ENCODE measurements at regions not wholly inside any gene's neighbourhood (a gene's known extent, or its start where the extent isn't known, plus 50 kb on each side); places are given as distances from the start of the nearest gene placed in this dataset.

- no peak overlapping the region for H3K4me3 ChIP-seq (ENCODE audit: low read depth in 1 of 2, low read length in 2 of 2)
- WGBS, 2 donors = 92 to 94% methylated on average over 2 of the region's 2 CpGs
These were observed 86.1 kb upstream of the ZBED5 start for GRCh38 chr11:10943968-10944367.

GRCh38 chr11:10942620-10943019 is 84.8 kb upstream of the ZBED5 start:
- Histone ChIP-seq H3K4me3 (ENCODE audit: low read depth in 1 of 2, low read length in 2 of 2) (no peak overlapping the region), H3K9me3 (ENCODE audit: control insufficient read depth in 2 of 2, insufficient read depth in 1 of 2, low read depth in 1 of 2, low read length in 1 of 2) (no peaks in the 10 kb centered on the region), H3K36me3 (ENCODE audit: control insufficient read depth in 2 of 2, insufficient read depth in 2 of 2, low read length in 1 of 2) (no peaks in the 10 kb centered on the region), H3K27me3 (ENCODE audit: control insufficient read depth in 1 of 2, insufficient read depth in 2 of 2, low read length in 2 of 2) (no peaks in the 10 kb centered on the region), H3K4me1 (ENCODE audit: control insufficient read depth in 2 of 2, insufficient read depth in 2 of 2, low read length in 1 of 2) (no peaks in the 10 kb centered on the region), H3K27ac (ENCODE audit: low read depth in 2 of 2, low read length in 1 of 2) (no peak overlapping the region)
- WGBS, 2 donors = 75 to 83% methylated on average over 3 of the region's 3 CpGs

More at GRCh38 chr11:10943968-10944367, 86.1 kb upstream of the ZBED5 start:
- H3K27me3 ChIP-seq (ENCODE audit: control insufficient read depth in 1 of 2, insufficient read depth in 2 of 2, low read length in 2 of 2) = no peaks in the 10 kb centered on the region
- H3K4me1 ChIP-seq (ENCODE audit: control insufficient read depth in 2 of 2, insufficient read depth in 2 of 2, low read length in 1 of 2) = no peaks in the 10 kb centered on the region
- no peak overlapping the region for H3K27ac ChIP-seq (ENCODE audit: low read depth in 2 of 2, low read length in 1 of 2)
- no peaks in the 10 kb centered on the region for H3K36me3 ChIP-seq (ENCODE audit: control insufficient read depth in 2 of 2, insufficient read depth in 2 of 2, low read length in 1 of 2)
- no peaks in the 10 kb centered on the region for H3K9me3 ChIP-seq (ENCODE audit: control insufficient read depth in 2 of 2, insufficient read depth in 1 of 2, low read depth in 1 of 2, low read length in 1 of 2)

- Histone ChIP-seq H3K36me3 (ENCODE audit: control insufficient read depth in 2 of 2, insufficient read depth in 2 of 2, low read length in 1 of 2) (no peaks in the 10 kb centered on the region), H3K27ac (ENCODE audit: low read depth in 2 of 2, low read length in 1 of 2) (no peak overlapping the region), H3K27me3 (ENCODE audit: control insufficient read depth in 1 of 2, insufficient read depth in 2 of 2, low read length in 2 of 2) (no peaks in the 10 kb centered on the region), H3K4me3 (ENCODE audit: low read depth in 1 of 2, low read length in 2 of 2) (no peak overlapping the region), H3K4me1 (ENCODE audit: control insufficient read depth in 2 of 2, insufficient read depth in 2 of 2, low read length in 1 of 2) (no peaks in the 10 kb centered on the region), H3K9me3 (ENCODE audit: control insufficient read depth in 2 of 2, insufficient read depth in 1 of 2, low read depth in 1 of 2, low read length in 1 of 2) (no peaks in the 10 kb centered on the region)
- 72 to 73% methylated on average over 1 of the region's 1 CpG for WGBS, 2 donors
These were observed 84.0 kb upstream of the ZBED5 start for GRCh38 chr11:10941871-10942270.

GRCh38 chr11:10941414-10941813 is 83.6 kb upstream of the ZBED5 start:
- H3K4me1 ChIP-seq (ENCODE audit: control insufficient read depth in 2 of 2, insufficient read depth in 2 of 2, low read length in 1 of 2) = no peaks in the 10 kb centered on the region
- H3K36me3 ChIP-seq (ENCODE audit: control insufficient read depth in 2 of 2, insufficient read depth in 2 of 2, low read length in 1 of 2) = no peaks in the 10 kb centered on the region
- H3K27ac ChIP-seq (ENCODE audit: low read depth in 2 of 2, low read length in 1 of 2) = peak overlapping the region in 1 of 2 donors; percentile 7
- H3K4me3 ChIP-seq (ENCODE audit: low read depth in 1 of 2, low read length in 2 of 2) = no peak overlapping the region
- 29 to 37% methylated on average over 1 of the region's 1 CpG for WGBS, 2 donors
- H3K27me3 ChIP-seq (ENCODE audit: control insufficient read depth in 1 of 2, insufficient read depth in 2 of 2, low read length in 2 of 2) = no peaks in the 10 kb centered on the region
- no peaks in the 10 kb centered on the region for H3K9me3 ChIP-seq (ENCODE audit: control insufficient read depth in 2 of 2, insufficient read depth in 1 of 2, low read depth in 1 of 2, low read length in 1 of 2)

GRCh38 chr11:10938650-10939387 is 81.0 kb upstream of the ZBED5 start:
- no peak overlapping the region for H3K27ac ChIP-seq (ENCODE audit: low read depth in 2 of 2, low read length in 1 of 2)
- H3K27me3 ChIP-seq (ENCODE audit: control insufficient read depth in 1 of 2, insufficient read depth in 2 of 2, low read length in 2 of 2) = no peaks in the 10 kb centered on the region
- H3K36me3 ChIP-seq (ENCODE audit: control insufficient read depth in 2 of 2, insufficient read depth in 2 of 2, low read length in 1 of 2) = no peaks in the 10 kb centered on the region
- no peaks in the 10 kb centered on the region for H3K9me3 ChIP-seq (ENCODE audit: control insufficient read depth in 2 of 2, insufficient read depth in 1 of 2, low read depth in 1 of 2, low read length in 1 of 2)
- no peaks in the 10 kb centered on the region for H3K4me1 ChIP-seq (ENCODE audit: control insufficient read depth in 2 of 2, insufficient read depth in 2 of 2, low read length in 1 of 2)
- 85 to 90% methylated on average over 5 of the region's 5 CpGs for WGBS, 2 donors
- no peak overlapping the region for H3K4me3 ChIP-seq (ENCODE audit: low read depth in 1 of 2, low read length in 2 of 2)

- Histone ChIP-seq H3K4me1 (ENCODE audit: control insufficient read depth in 2 of 2, insufficient read depth in 2 of 2, low read length in 1 of 2) (no peaks in the 10 kb centered on the region), H3K27ac (ENCODE audit: low read depth in 2 of 2, low read length in 1 of 2) (no peak overlapping the region), H3K4me3 (ENCODE audit: low read depth in 1 of 2, low read length in 2 of 2) (no peak overlapping the region), H3K36me3 (ENCODE audit: control insufficient read depth in 2 of 2, insufficient read depth in 2 of 2, low read length in 1 of 2) (no peaks in the 10 kb centered on the region), H3K9me3 (ENCODE audit: control insufficient read depth in 2 of 2, insufficient read depth in 1 of 2, low read depth in 1 of 2, low read length in 1 of 2) (no peaks in the 10 kb centered on the region), H3K27me3 (ENCODE audit: control insufficient read depth in 1 of 2, insufficient read depth in 2 of 2, low read length in 2 of 2) (no peaks in the 10 kb centered on the region)
- WGBS, 2 donors = 99 to 100% methylated on average over 4 to 5 of the region's 5 CpGs
These were observed 80.4 kb upstream of the ZBED5 start for GRCh38 chr11:10938231-10938630.

GRCh38 chr11:10937385-10937771 is 79.5 kb upstream of the ZBED5 start:
- Histone ChIP-seq H3K4me3 (ENCODE audit: low read depth in 1 of 2, low read length in 2 of 2) (no peak overlapping the region), H3K27ac (ENCODE audit: low read depth in 2 of 2, low read length in 1 of 2) (no peak overlapping the region), H3K27me3 (ENCODE audit: control insufficient read depth in 1 of 2, insufficient read depth in 2 of 2, low read length in 2 of 2) (no peaks in the 10 kb centered on the region), H3K9me3 (ENCODE audit: control insufficient read depth in 2 of 2, insufficient read depth in 1 of 2, low read depth in 1 of 2, low read length in 1 of 2) (no peaks in the 10 kb centered on the region), H3K4me1 (ENCODE audit: control insufficient read depth in 2 of 2, insufficient read depth in 2 of 2, low read length in 1 of 2) (no peaks in the 10 kb centered on the region), H3K36me3 (ENCODE audit: control insufficient read depth in 2 of 2, insufficient read depth in 2 of 2, low read length in 1 of 2) (no peaks in the 10 kb centered on the region)
- 60 to 75% methylated on average over 1 of the region's 1 CpG for WGBS, 2 donors

GRCh38 chr11:10936626-10937384 is 79.0 kb upstream of the ZBED5 start:
- Histone ChIP-seq H3K27ac (ENCODE audit: low read depth in 2 of 2, low read length in 1 of 2) (no peak overlapping the region), H3K4me3 (ENCODE audit: low read depth in 1 of 2, low read length in 2 of 2) (no peak overlapping the region), H3K36me3 (ENCODE audit: control insufficient read depth in 2 of 2, insufficient read depth in 2 of 2, low read length in 1 of 2) (no peaks in the 10 kb centered on the region), H3K27me3 (ENCODE audit: control insufficient read depth in 1 of 2, insufficient read depth in 2 of 2, low read length in 2 of 2) (no peaks in the 10 kb centered on the region), H3K4me1 (ENCODE audit: control insufficient read depth in 2 of 2, insufficient read depth in 2 of 2, low read length in 1 of 2) (no peaks in the 10 kb centered on the region), H3K9me3 (ENCODE audit: control insufficient read depth in 2 of 2, insufficient read depth in 1 of 2, low read depth in 1 of 2, low read length in 1 of 2) (no peaks in the 10 kb centered on the region)
- 93 to 94% methylated on average over 5 of the region's 5 CpGs for WGBS, 2 donors

GRCh38 chr11:10935015-10935559 is 77.2 kb upstream of the ZBED5 start:
- Histone ChIP-seq H3K27me3 (ENCODE audit: control insufficient read depth in 1 of 2, insufficient read depth in 2 of 2, low read length in 2 of 2) (no peaks in the 10 kb centered on the region), H3K27ac (ENCODE audit: low read depth in 2 of 2, low read length in 1 of 2) (no peak overlapping the region), H3K4me3 (ENCODE audit: low read depth in 1 of 2, low read length in 2 of 2) (no peak overlapping the region), H3K4me1 (ENCODE audit: control insufficient read depth in 2 of 2, insufficient read depth in 2 of 2, low read length in 1 of 2) (no peaks in the 10 kb centered on the region), H3K36me3 (ENCODE audit: control insufficient read depth in 2 of 2, insufficient read depth in 2 of 2, low read length in 1 of 2) (no peaks in the 10 kb centered on the region), H3K9me3 (ENCODE audit: control insufficient read depth in 2 of 2, insufficient read depth in 1 of 2, low read depth in 1 of 2, low read length in 1 of 2) (no peaks in the 10 kb centered on the region)
- 89 to 93% methylated on average over 7 of the region's 7 CpGs for WGBS, 2 donors
